HepG2 (cell line): ENCODE measurements at regions not wholly inside any gene's neighbourhood (a gene's known extent, or its start where the extent isn't known, plus 50 kb on each side); places are given as distances from the start of the nearest gene placed in this dataset.

Source experiments
- ATAC-seq: fragments of 200-7000 bp; cut with Tn5 transposase; 3 replicates; pipeline ENCODE4 v1.9.1; 2020; ENCODE audit warnings: mild to moderate bottlenecking, moderate library complexity
- BruUV-seq: library from RNA; stranded (reverse); fragments of 400-500 nt; replicated peaks from 2 replicates; lab custom pipeline; 2021; lab: Mats Ljungman, UMichigan
- CTCF ChIA-PET: fragments of 300-600 bp; formaldehyde crosslinking; extraction: SDS; loops from one replicate; lab custom pipeline; 2021; ENCODE audit warnings: low total read pairs, inconsistent platforms, low intra/inter-chr PET ratio; lab: Yijun Ruan, JAX
- POLR2A ChIA-PET: fragments of 350-600 bp; sonication (Branson Sonifier 250); formaldehyde crosslinking; loops from one replicate; lab custom pipeline; 2020; ENCODE audit warnings: antibody characterized with exemption, inconsistent platforms; lab: Yijun Ruan, JAX
- DNase-seq: peaks from one replicate; pipeline ENCODE4 v3.0.0-alpha.2; 2015; ENCODE audit warnings: low spot score
- FAIRE-seq: peaks from 3 replicates; lab custom pipeline; 2011; peaks lifted over from hg19 to GRCh38; lab: Jason Lieb, UNC
- H2AFZ ChIP-seq: one replicate; pipeline ENCODE4 v1.6.1; 2011; ENCODE audit warnings: low read length, inconsistent platforms
- H3K27ac ChIP-seq: fragments of 300-600 bp; 3 replicates; pipeline ENCODE4 v1.8.0; 2011; ENCODE audit warnings: mixed run types, mild to moderate bottlenecking, mixed read lengths, low read length, inconsistent platforms; ENCODE audit not compliant: insufficient read depth; ENCODE audit errors: extremely low read length
- H3K27me3 ChIP-seq, 2 experiments: fragments of 200-600 bp in 1 of 2; 2 replicates in 1 of 2; 3 replicates in 1 of 2; pipeline versions ENCODE4 v1.6.0 to v1.8.0; 2011; ENCODE audit warnings: low read length in 2 of 2, mild to moderate bottlenecking in 2 of 2, moderate library complexity in 2 of 2, inconsistent platforms in 1 of 2; ENCODE audit not compliant: insufficient read depth in 2 of 2, control insufficient read depth in 1 of 2
- H3K36me3 ChIP-seq, 2 experiments: fragments of 200-600 bp in 1 of 2; replicated peaks in 1 of 2; 2 replicates in 1 of 2; 3 replicates in 1 of 2; pipeline versions ENCODE4 v1.5.1 to v1.8.0; 2011; ENCODE audit warnings: low read length in 2 of 2, inconsistent platforms in 1 of 2; ENCODE audit not compliant: insufficient read depth in 2 of 2, control insufficient read depth in 1 of 2
- H3K4me1 ChIP-seq: 2 replicates; pipeline ENCODE4 v1.5.1; 2012; ENCODE audit warnings: low read length, inconsistent platforms; ENCODE audit not compliant: insufficient read depth
- H3K4me2 ChIP-seq: 2 replicates; pipeline ENCODE4 v1.6.0; 2011; ENCODE audit warnings: low read depth, low read length, inconsistent platforms
- H3K4me3 ChIP-seq, 3 experiments: fragments of 200-600 bp in 1 of 3; sonication (generic), shearing (Covaris generic) in 1 of 3; replicated peaks in 1 of 3; 2 replicates each; pipeline ENCODE4 v1.5.1; 2011 to 2016; ENCODE audit warnings: low read length in 3 of 3, inconsistent platforms in 2 of 3, low read depth in 2 of 3, mild to moderate bottlenecking in 2 of 3, control low read depth in 1 of 3, mixed read lengths in 1 of 3; ENCODE audit not compliant: insufficient read depth in 1 of 3
- H3K79me2 ChIP-seq: one replicate; pipeline ENCODE4 v1.6.1; 2011; ENCODE audit warnings: low read length, inconsistent platforms; ENCODE audit not compliant: insufficient read depth
- H3K9ac ChIP-seq: 2 replicates; pipeline ENCODE4 v1.6.0; 2011; ENCODE audit warnings: mild to moderate bottlenecking, low read depth, low read length, inconsistent platforms; ENCODE audit not compliant: insufficient read depth
- H3K9me3 ChIP-seq: 2 replicates; pipeline ENCODE4 v1.5.1; 2012; ENCODE audit warnings: mild to moderate bottlenecking, low read length
- H4K20me1 ChIP-seq: 2 replicates; pipeline ENCODE4 v1.6.0; 2011; ENCODE audit warnings: inconsistent platforms, mild to moderate bottlenecking, low read length, moderate library complexity; ENCODE audit not compliant: insufficient read depth
- BORCS8-MEF2B ChIP-seq: sonication (generic); formaldehyde crosslinking; IDR thresholded peaks from 2 replicates; pipeline ENCODE4 v1.8.0; 2022; ENCODE audit warnings: mild to moderate bottlenecking, missing genetic modification reagents
- CBFB ChIP-seq: sonication (generic); formaldehyde crosslinking; IDR thresholded peaks from 2 replicates; pipeline ENCODE4 v1.4.0; 2020; ENCODE audit warnings: missing genetic modification reagents
- LBX2 ChIP-seq: sonication (generic); formaldehyde crosslinking; IDR thresholded peaks from 2 replicates; pipeline ENCODE4 v1.5.0; 2020; ENCODE audit warnings: missing genetic modification reagents, mild to moderate bottlenecking, borderline replicate concordance
- ZFP90 ChIP-seq: sonication (generic); formaldehyde crosslinking; IDR thresholded peaks from 2 replicates; pipeline ENCODE4 v1.8.0; 2022; ENCODE audit warnings: missing genetic modification reagents, mild to moderate bottlenecking, inconsistent platforms, borderline replicate concordance
- ZNF10 ChIP-seq: sonication (generic); formaldehyde crosslinking; IDR thresholded peaks from 2 replicates; pipeline ENCODE4 v1.4.0; 2020; ENCODE audit warnings: mild to moderate bottlenecking, low read depth, missing genetic modification reagents, borderline replicate concordance
- ZNF253 ChIP-seq: sonication (generic); formaldehyde crosslinking; IDR thresholded peaks from 2 replicates; pipeline ENCODE4 v1.8.0; 2022; ENCODE audit warnings: mild to moderate bottlenecking, missing genetic modification reagents, borderline replicate concordance
- ZNF383 ChIP-seq: sonication (generic); formaldehyde crosslinking; IDR thresholded peaks from 2 replicates; pipeline ENCODE4 v1.4.0; 2020; ENCODE audit warnings: missing genetic modification reagents, mild to moderate bottlenecking, borderline replicate concordance
- ZNF407 ChIP-seq: sonication (generic); formaldehyde crosslinking; IDR thresholded peaks from one replicate; pipeline ENCODE4 v1.5.1; 2020; ENCODE audit warnings: mild to moderate bottlenecking, missing genetic modification reagents; ENCODE audit errors: not compliant biosample characterization
- ZSCAN20 ChIP-seq: sonication (generic); formaldehyde crosslinking; IDR thresholded peaks from 2 replicates; pipeline ENCODE4 v1.4.0; 2020; ENCODE audit warnings: missing genetic modification reagents, mild to moderate bottlenecking, borderline replicate concordance
- WGBS: methylation state at CpG from one replicate; pipeline ENCODE4 v1.1.6; 2017; ENCODE audit warnings: low lambda C conversion rate; 5-methylcytosine and 5-hydroxymethylcytosine counted together
- in situ Hi-C: cut with HindIII; loops from 2 replicates; pipeline ENCODE4 v1.10.0; 2017; ENCODE audit warnings: low pct_unique_long_range_greater_than_20kb; ENCODE audit not compliant: extremely low pct_ligation_motif_present
- intact Hi-C: fragments of 100-400 bp; cut with micrococcal nuclease; formaldehyde crosslinking; loops from one replicate; pipeline ENCODE4 v1.10.0; 2022; ENCODE audit not compliant: unreplicated experiment

- ATAC-seq = no peak
- no peak overlapping the region for H3K4me2 ChIP-seq
- no peak overlapping the region for H2AFZ ChIP-seq
- no peaks in the 10 kb centered on the region for H4K20me1 ChIP-seq
- no peak overlapping the region for H3K9ac ChIP-seq
- H3K27ac ChIP-seq = no peak overlapping the region
- ChIA-PET POLR2A (no interaction called here), CTCF (no interaction called here)
- intact Hi-C loops (no loop called here), in situ Hi-C loops (no loop called here)
- BruUV-seq = no TSS peak
- DNase-seq = no peak
- no peaks in the 10 kb centered on the region for H3K36me3 ChIP-seq
- no peaks in the 10 kb centered on the region; the same call in 1 of the 2 replicates for H3K4me1 ChIP-seq
- no peaks in the 10 kb centered on the region for H3K9me3 ChIP-seq
- WGBS = 6% methylated on average over 3 of the region's 3 CpGs
- TF ChIP-seq ZSCAN20 (no peak), ZFP90 (no peak)
- H3K4me3 ChIP-seq = no peak overlapping the region
- H3K79me2 ChIP-seq = no peaks in the 10 kb centered on the region
- peaks cover 0 to 8% of the 10 kb centered on the region in 2 experiments; a peak in 2 of 5 replicates for H3K27me3 ChIP-seq
- no peak for FAIRE-seq
Observed at GRCh38 chr1:244304656-244305055, 147.1 kb downstream of the ADSS2 start.

GRCh38 chr1:244305776-244306341, 145.8 kb downstream of the ADSS2 start:
- Histone ChIP-seq H3K4me3 (no peak overlapping the region), H3K4me2 (no peak overlapping the region), H4K20me1 (no peaks in the 10 kb centered on the region), H3K9ac (no peak overlapping the region), H3K36me3 (no peaks in the 10 kb centered on the region), H3K27me3 (peaks cover 0 to 8% of the 10 kb centered on the region in 2 experiments; a peak in 3 of 5 replicates), H3K27ac (no peak overlapping the region), H3K79me2 (no peaks in the 10 kb centered on the region), H3K9me3 (no peaks in the 10 kb centered on the region), H2AFZ (no peak overlapping the region), H3K4me1 (no peaks in the 10 kb centered on the region; the same call in 1 of the 2 replicates)
- no peak for ATAC-seq
- TF ChIP-seq BORCS8-MEF2B (CRISPR knock-in tag) (no peak), LBX2 (no peak), ZNF407 (no peak), ZNF253 (CRISPR knock-in tag) (no peak), ZNF10 (CRISPR knock-in tag) (no peak), CBFB (CRISPR knock-in tag) (no peak), ZNF383 (no peak)
- no peak for FAIRE-seq
- 22% methylated on average over 3 of the region's 4 CpGs for WGBS
- ChIA-PET CTCF (no interaction called here), POLR2A (no interaction called here)
- no TSS peak for BruUV-seq
- DNase-seq = no peak
- in situ Hi-C loops (no loop called here), intact Hi-C loops (no loop called here)
